ENCODE measurements at regions not wholly inside any gene's neighbourhood (a gene's known extent, or its start where the extent isn't known, plus 50 kb on each side); places are given as distances from the start of the nearest gene placed in this dataset.

DNA sequence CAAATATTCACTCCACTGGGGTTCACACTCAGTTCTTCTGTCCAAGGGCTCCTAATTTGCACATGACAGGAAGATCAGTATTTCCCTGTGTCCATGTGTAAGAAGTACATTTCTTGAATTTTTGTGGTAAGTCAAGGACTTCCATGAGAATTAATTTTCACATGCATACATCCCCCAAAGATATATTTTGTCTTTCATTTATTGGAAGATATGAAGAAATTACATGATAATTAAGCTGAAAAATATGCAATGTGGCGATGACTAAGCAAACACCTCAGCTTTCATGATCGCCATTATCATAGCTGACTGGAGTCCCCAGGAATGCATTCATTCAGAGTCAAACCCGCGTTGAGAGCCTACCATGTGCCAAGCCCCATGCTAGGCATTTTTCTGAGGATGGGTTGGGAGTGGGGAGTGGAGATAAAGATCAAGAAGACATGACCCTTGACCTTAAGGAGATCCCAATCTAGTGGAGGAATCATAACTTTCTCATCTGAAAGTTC is 104.6 kb upstream of the F3 start:
- H3K27ac ChIP-seq: no peak overlapping the region
- TF ChIP-seq, protein P1, sequence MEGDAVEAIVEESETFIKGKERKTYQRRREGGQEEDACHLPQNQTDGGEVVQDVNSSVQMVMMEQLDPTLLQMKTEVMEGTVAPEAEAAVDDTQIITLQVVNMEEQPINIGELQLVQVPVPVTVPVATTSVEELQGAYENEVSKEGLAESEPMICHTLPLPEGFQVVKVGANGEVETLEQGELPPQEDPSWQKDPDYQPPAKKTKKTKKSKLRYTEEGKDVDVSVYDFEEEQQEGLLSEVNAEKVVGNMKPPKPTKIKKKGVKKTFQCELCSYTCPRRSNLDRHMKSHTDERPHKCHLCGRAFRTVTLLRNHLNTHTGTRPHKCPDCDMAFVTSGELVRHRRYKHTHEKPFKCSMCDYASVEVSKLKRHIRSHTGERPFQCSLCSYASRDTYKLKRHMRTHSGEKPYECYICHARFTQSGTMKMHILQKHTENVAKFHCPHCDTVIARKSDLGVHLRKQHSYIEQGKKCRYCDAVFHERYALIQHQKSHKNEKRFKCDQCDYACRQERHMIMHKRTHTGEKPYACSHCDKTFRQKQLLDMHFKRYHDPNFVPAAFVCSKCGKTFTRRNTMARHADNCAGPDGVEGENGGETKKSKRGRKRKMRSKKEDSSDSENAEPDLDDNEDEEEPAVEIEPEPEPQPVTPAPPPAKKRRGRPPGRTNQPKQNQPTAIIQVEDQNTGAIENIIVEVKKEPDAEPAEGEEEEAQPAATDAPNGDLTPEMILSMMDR (IDR thresholded peaks at IDR 0.05): no peak
- TF ChIP-seq ZFX (IDR thresholded peaks at IDR 0.05; ENCODE audit: borderline replicate concordance): no peak

DNA sequence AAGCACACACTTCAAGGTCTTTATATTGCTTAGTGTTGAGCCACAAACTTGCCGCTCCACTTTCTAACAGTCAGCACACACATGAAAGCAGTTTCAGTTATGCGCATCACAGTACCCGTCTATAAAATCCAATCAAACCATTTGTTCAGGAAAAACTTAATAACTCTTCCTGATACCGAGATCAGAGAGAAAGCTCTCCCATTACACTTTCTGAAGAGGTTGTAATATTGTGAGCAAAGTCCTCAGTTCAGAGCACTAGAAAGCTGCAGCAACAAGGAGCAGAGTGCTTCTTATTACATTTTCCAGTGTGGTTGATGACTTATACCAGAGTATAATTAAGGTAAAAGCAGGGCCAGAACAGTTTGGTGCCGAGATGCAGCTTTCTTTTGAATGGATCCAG is 102.8 kb upstream of the F3 start:
- H3K27ac ChIP-seq: no peak overlapping the region
- TF ChIP-seq, protein P1 (IDR thresholded peaks at IDR 0.05): no peak
- TF ChIP-seq ZFX (IDR thresholded peaks at IDR 0.05; ENCODE audit: borderline replicate concordance): no peak

DNA sequence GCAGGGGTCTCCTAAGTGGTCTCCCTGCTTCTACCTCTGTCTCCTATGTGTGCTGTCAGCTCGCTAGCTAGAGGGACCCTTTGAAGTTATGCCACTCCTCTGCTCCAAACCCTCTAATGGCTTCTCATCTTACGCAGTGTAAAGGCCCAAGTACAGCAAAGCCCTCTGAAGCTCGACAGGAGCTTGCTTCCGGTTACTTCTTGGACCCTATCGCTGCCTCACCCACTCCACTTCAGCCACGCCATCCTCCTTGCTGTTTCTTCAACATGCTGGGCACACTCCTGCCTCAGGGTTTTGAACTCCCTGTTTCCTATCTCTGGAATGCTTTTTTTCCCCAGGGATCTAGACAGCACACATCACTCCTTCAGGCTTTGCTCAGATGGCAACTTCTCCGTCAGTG is 102.3 kb upstream of the F3 start:
- no peak overlapping the region for H3K27ac ChIP-seq
- no peak for TF ChIP-seq ZFX (IDR thresholded peaks at IDR 0.05; ENCODE audit: borderline replicate concordance)
- TF ChIP-seq, protein P1 (IDR thresholded peaks at IDR 0.05): no peak

DNA sequence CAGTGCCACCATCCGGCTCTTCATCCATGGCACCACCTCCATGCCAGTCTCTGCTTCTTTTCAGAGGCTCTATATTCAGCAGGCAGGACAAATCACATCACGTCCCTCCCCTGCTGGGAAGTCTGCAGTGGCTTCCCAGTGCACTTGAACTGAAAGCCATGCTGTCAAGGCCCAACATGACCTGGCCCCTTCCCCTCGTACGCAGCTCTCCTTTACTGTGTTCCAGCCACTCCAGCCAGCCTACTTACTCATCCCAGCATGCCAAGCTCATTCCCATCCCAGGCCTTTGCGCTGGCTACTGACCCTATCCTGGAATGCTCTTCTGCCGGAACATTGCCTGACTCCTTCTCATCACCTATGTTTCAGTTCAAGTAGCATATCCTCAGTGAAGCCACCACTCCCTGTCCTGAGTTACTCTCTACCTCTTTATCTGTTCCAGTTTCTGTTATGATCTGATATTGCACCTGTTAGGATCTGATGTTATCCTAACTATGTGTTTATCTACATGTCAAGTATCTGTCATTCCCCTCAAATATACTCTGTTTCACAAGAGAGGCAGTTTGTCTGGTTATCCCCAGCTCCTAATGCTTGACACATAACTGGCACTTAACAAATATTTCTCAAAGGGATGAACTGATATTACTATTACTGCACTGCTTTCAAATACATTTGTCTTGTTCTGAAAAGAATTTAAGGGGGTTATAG is 101.2 kb upstream of the F3 start:
- TF ChIP-seq, protein P1 (IDR thresholded peaks at IDR 0.05): no peak
- TF ChIP-seq ZFX (IDR thresholded peaks at IDR 0.05; ENCODE audit: borderline replicate concordance): no peak
- no peak overlapping the region for H3K27ac ChIP-seq

DNA sequence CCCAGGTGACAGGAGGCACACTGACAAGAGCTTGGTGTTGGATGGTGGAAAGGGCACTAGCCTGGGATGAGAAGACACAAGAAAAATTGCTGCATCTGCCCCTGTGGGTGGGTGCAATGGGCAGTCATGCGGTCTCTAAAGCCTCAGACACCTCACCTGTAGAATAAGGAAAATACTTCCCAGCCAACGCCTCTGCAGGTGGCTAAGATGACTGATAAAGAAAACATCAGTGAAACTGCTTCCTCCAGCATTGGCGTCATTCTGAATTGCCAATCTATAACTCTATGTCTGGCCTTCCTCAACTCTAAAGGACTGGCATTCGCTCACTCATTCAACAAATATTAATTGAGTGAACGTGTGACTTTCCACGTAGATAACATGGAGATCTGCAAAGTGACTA is 100.4 kb upstream of the F3 start:
- H3K27ac ChIP-seq: no peak overlapping the region
- TF ChIP-seq ZFX (IDR thresholded peaks at IDR 0.05; ENCODE audit: borderline replicate concordance): no peak
- TF ChIP-seq, protein P1 (IDR thresholded peaks at IDR 0.05): no peak

DNA sequence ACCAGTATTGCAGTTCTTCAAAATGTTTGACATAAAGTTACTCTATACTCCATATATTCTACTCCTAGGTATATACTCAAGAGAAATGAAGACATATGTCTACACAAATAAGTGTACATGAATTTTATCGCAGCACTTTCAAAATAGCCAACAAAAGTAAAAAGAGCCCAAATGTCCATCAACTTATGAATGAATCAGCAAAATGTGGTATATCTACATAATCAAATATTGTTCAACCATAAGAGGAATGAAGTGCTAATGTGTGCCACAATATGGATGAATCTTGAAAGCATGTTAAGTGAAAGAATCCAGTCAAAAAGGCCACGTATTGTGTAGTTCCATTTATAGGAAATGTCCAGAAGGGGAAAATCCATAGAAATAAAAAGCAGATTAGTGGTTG is 98.6 kb upstream of the F3 start:
- no peak overlapping the region for H3K27ac ChIP-seq
- TF ChIP-seq, protein P1 (IDR thresholded peaks at IDR 0.05): no peak
- TF ChIP-seq ZFX (IDR thresholded peaks at IDR 0.05; ENCODE audit: borderline replicate concordance): no peak

DNA sequence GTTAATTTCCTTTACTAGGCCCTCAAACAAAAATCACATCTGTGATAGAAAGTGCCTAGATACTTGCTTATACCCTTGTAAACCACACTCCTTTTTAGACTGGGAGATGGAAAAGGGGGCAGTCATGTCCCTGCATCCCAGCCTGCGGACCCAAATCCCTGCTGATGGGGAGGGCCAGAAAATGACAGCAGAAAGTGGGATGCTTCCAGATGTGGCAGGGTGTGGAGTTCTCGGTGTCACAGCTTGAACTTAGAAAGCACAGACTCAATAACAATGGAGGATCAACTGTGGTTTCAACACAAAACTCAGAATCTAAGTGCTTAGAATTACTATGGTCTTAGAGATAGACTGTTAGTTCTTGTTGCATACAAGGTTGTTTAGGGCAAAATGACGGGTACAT is 95.6 kb upstream of the F3 start:
- no peak overlapping the region for H3K27ac ChIP-seq
- TF ChIP-seq, protein P1 (IDR thresholded peaks at IDR 0.05): no peak
- TF ChIP-seq ZFX (IDR thresholded peaks at IDR 0.05; ENCODE audit: borderline replicate concordance): no peak

All from 22Rv1 (cell line).